Activated T-helper 2 cell treated with anti-CD3 and anti-CD28 coated beads, Interferon-gamma antibody, Interleukin-2, Interleukin-4, amounts not matched to agents 10 μg/mL and 5 μg/mL and 100 μg/mL, durations not matched to agents 14 hours and 24 hours and 36 hours (primary cell): ENCODE measurements at regions not wholly inside any gene's neighbourhood (a gene's known extent, or its start where the extent isn't known, plus 50 kb on each side); places are given as distances from the start of the nearest gene placed in this dataset.
"Not testable (repeated sequence)": the region's sequence is repeated elsewhere in the genome, so short reads cannot be mapped to it uniquely, and the experiment has no call there.

Experiments used
- DNase-seq: peaks from one replicate; pipeline ENCODE4 v3.0.0; 2021; ENCODE audit warnings: low spot score
- H3K27ac Mint-ChIP-seq: one replicate; pipeline ENCODE4 v1.8.0; 2021; ENCODE audit warnings: mixed read lengths
- H3K27me3 Mint-ChIP-seq: one replicate; pipeline ENCODE4 v1.8.0; 2021; ENCODE audit warnings: low read depth, mixed read lengths
- H3K36me3 Mint-ChIP-seq: one replicate; pipeline ENCODE4 v1.8.0; 2021; ENCODE audit warnings: low read depth, mixed read lengths
- H3K4me1 Mint-ChIP-seq: one replicate; pipeline ENCODE4 v1.8.0; 2021; ENCODE audit warnings: low read depth, mixed read lengths
- H3K4me3 Mint-ChIP-seq: one replicate; pipeline ENCODE4 v1.8.0; 2021; ENCODE audit warnings: low read depth, mild to moderate bottlenecking, moderate library complexity, mixed read lengths
- H3K9me3 Mint-ChIP-seq: one replicate; pipeline ENCODE4 v1.8.0; 2021; ENCODE audit warnings: mixed read lengths
- intact Hi-C: fragments of 100-400 bp; cut with micrococcal nuclease; formaldehyde crosslinking; loops from one replicate; pipeline ENCODE4 v1.15.1; 2023

DNA sequence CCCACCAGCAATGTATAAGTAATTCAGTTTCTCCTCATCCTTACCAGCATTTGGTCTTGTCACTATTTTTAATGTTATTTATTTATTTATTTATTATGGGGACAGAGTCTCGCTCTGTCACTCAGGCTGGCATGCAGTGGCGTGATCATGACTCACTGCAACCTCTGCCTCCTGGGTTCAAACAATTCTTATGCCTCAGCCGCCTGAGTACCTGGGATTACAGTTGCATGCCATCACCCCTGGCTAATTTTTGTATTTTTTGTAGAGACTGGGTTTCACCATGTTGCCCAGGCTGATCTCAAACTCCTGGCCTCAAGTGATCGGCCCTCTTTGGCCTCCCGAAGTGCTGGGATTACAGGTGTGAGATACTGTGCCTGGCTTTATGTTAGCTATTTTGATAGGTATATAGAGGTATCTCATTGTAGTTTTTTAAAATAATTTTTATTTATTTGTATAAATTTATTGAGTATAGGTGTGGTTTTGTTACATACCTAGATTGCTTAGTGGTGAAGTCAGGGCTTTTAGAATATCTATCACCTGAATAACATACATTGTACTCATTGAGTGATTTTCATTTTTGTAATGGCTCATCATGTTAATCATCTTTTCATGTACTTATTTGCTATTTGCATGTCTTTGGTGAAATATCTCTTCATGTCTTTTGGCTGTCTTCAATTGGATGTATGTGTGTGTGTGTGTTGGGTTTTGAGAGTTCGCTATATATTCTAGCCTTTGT is 53.3 kb downstream of the TANC2 start:
- Mint-ChIP-seq H3K36me3 (no peaks in the 10 kb centered on the region), H3K9me3 (no peaks in the 10 kb centered on the region), H3K4me1 (no peaks in the 10 kb centered on the region), H3K27ac (no peak overlapping the region), H3K4me3 (no peak overlapping the region), H3K27me3 (peaks cover 4% of the 10 kb centered on the region)
- DNase-seq, result no peak
- intact Hi-C loops, result no loop called here

DNA sequence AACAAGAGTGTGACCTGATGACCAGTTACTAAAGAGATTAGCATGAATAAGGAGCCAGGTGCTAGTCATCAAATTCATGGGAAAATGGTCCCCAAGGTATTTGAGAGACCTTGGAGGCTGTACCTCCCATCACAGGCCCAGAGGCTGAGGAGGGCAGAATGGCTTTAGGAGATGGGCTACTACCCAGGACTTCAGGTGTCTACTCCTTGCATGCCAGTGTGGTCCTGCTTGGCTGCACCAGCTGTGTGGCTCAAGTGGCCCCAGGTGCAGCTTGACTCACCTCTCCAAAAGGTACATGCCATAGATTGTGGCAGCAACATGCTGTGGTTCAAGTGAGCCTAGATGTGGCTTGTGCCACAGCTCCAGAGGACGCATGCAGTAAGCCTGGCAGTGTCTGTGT is 56.5 kb downstream of the TANC2 start:
- Mint-ChIP-seq H3K27me3 (no peaks in the 10 kb centered on the region), H3K9me3 (no peaks in the 10 kb centered on the region), H3K4me3 (no peak overlapping the region), H3K36me3 (no peaks in the 10 kb centered on the region), H3K4me1 (no peaks in the 10 kb centered on the region), H3K27ac (no peak overlapping the region)
- no peak for DNase-seq
- intact Hi-C loops, result no loop called here

DNA sequence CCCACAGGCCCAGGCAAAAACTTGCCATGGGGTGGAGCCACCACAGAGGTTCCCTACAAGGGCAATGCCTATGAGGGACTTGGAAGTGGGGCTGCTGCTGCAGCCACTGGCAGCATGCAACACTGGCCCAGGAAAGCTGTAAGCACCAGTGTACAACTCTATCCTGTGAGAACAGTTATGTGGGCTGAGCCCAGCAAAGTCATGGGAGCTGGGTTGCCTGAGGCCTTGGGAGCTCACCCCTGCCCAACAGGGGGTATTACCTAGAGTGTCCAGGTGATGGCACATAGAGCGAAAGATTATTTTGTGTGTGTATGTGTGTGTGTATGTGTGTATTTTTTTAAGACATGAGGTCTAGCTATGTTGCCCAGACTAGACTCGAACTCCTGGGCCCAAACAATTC is 57.0 kb downstream of the TANC2 start:
- DNase-seq, result no peak
- intact Hi-C loops, result no loop called here

DNA sequence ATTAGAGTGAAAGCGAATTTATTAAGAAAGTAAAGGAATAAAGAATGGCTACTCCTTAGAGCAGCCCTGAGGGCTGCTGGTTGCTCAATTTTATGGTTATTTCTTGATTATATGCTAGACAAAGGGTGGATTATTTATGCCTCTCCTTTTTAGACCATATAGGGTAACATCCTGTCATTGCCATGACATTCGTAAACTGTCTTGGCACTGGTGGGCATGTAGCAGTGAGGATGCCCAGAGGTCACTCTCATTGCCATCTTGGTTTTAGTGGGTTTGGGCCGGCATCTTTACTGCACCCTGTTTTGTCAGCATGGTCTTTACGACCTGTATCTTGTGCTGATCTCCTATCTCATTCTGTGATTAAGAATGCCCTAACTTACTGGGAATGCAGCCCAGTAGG is 58.2 kb downstream of the TANC2 start:
- H3K9me3 Mint-ChIP-seq, result no peaks in the 10 kb centered on the region
- H3K36me3 Mint-ChIP-seq, result no peaks in the 10 kb centered on the region
- no peaks in the 10 kb centered on the region for H3K4me1 Mint-ChIP-seq
- no peak overlapping the region for H3K27ac Mint-ChIP-seq
- H3K4me3 Mint-ChIP-seq, result no peak overlapping the region
- peaks cover 3% of the 10 kb centered on the region for H3K27me3 Mint-ChIP-seq
- DNase-seq, result no peak
- intact Hi-C loops, result no loop called here

More for the DNA sequence above, 57.0 kb downstream of the TANC2 start:
- Mint-ChIP-seq H3K9me3 (no peaks in the 10 kb centered on the region), H3K36me3 (no peaks in the 10 kb centered on the region), H3K27ac (no peak overlapping the region), H3K27me3 (no peaks in the 10 kb centered on the region), H3K4me1 (no peaks in the 10 kb centered on the region), H3K4me3 (no peak overlapping the region)

DNA sequence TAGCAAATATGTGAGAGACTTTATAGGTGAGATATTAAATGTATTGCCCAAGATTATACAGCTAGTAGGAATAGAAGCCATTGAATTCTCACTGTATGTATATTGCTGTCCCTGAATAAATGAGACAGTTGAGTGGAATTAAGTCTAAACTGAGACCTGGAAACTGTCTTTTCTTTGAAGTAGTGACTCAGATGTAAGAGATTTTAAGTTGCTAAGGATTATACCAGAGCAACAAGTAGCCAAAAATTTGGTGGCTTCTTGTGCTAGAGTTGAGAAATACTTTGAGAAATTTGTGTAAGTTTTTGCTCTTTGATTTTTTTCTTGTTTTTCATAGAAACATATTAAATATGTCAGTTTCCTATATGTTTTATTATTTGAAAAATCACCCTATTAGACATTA is 58.7 kb downstream of the TANC2 start:
- intact Hi-C loops, result no loop called here
- H3K27ac Mint-ChIP-seq, result no peak overlapping the region
- DNase-seq, result no peak

DNA sequence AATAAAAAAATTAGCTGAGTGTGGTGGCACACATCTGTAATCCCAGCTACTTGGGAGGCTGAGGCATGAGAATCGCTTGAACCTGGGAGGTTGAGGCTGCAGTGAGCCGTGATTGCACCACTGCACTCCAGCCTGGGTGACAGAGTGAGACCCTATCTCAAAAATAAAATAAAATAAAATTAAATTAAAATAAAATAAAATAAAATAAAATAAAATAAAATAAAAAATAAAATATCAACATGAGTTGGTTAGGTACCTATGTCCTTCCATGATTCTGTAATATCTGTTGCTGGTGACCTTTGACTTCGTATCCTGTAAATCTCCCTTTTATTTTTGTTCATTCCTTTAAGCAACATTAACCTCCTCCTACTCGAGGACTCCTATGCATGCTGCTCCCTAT is 59.6 kb downstream of the TANC2 start:
- DNase-seq, H3K27ac Mint-ChIP-seq, H3K27me3 Mint-ChIP-seq, H3K4me1 Mint-ChIP-seq, H3K36me3 Mint-ChIP-seq, intact Hi-C loops, H3K9me3 Mint-ChIP-seq, H3K4me3 Mint-ChIP-seq: not testable (repeated sequence)

More for the DNA sequence above, 58.7 kb downstream of the TANC2 start:
- Mint-ChIP-seq H3K4me1 (no peaks in the 10 kb centered on the region), H3K9me3 (no peaks in the 10 kb centered on the region), H3K4me3 (no peak overlapping the region), H3K27me3 (peaks cover 6% of the 10 kb centered on the region), H3K36me3 (no peaks in the 10 kb centered on the region)

DNA sequence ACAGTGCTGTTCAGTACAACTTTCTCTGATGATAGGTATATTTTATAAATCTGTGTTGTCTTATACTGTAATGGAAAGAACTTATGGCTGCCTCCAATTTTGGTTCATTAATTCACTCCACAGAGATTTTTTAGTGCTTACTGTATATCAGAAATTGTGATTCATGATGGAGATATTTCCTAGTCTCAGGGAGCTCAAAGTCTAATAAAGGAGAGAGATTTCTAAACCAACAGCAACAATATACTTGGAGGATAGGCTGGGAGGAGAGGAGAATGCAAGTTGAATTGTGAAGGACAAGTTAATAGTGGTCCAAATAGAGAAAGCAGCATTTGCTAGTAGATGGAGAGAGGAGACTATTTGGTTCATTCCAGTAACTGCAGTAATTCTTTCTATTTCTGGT is 63.5 kb downstream of the TANC2 start:
- no peaks in the 10 kb centered on the region for H3K9me3 Mint-ChIP-seq
- no peaks in the 10 kb centered on the region for H3K36me3 Mint-ChIP-seq
- DNase-seq, result no peak
- H3K4me3 Mint-ChIP-seq, result no peak overlapping the region
- peaks cover 8% of the 10 kb centered on the region for H3K27me3 Mint-ChIP-seq
- H3K27ac Mint-ChIP-seq, result no peak overlapping the region
- no peaks in the 10 kb centered on the region for H3K4me1 Mint-ChIP-seq
- intact Hi-C loops, result no loop called here

DNA sequence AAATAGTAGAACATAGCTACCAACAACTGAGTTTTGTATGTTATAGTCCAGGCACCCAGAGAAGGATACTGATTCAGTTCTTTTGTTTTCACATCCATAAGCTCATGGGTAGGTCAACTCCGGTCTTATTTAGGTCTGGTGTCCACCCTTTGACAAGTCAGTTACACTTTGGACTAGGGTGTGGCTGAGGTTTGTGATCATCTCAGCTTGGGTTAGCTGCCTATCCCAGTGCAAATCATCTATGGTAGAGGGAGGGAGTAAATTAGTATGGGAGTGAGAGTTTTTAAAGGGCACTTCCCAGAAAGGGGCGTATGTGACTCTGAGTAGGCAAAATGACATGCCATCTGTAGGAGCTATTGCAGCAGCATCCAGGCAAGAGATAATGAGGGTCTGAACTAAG is 66.1 kb downstream of the TANC2 start:
- no peaks in the 10 kb centered on the region for H3K36me3 Mint-ChIP-seq
- H3K9me3 Mint-ChIP-seq, result no peaks in the 10 kb centered on the region
- no peak overlapping the region for H3K27ac Mint-ChIP-seq
- peaks cover 8% of the 10 kb centered on the region for H3K27me3 Mint-ChIP-seq
- no peak for DNase-seq
- peaks cover 2% of the 10 kb centered on the region for H3K4me1 Mint-ChIP-seq
- H3K4me3 Mint-ChIP-seq, result no peak overlapping the region
- intact Hi-C loops, result no loop called here

DNA sequence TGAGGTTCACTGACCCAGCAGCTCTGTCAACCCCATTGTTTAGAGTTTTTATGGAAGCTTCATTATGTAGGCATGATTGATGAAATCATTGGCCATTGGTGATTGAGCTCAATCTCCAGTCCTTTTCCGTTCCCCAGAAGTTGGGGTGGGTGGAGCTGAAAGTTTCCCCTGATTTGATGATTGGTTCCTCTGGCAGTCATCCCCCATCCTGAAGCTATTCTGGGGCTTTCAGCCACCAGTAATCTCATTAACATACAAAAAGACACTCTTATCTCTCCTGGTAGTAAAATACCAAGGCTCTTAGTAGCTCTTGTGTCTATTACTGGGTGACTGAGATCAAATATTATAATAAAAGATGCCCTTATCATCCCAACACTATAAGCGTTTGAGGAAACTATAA is 67.1 kb downstream of the TANC2 start:
- Mint-ChIP-seq H3K9me3 (no peaks in the 10 kb centered on the region), H3K27me3 (peaks cover 8% of the 10 kb centered on the region), H3K4me3 (no peak overlapping the region), H3K4me1 (peaks cover 2% of the 10 kb centered on the region), H3K36me3 (no peaks in the 10 kb centered on the region), H3K27ac (no peak overlapping the region)
- intact Hi-C loops, result no loop called here
- DNase-seq, result no peak

DNA sequence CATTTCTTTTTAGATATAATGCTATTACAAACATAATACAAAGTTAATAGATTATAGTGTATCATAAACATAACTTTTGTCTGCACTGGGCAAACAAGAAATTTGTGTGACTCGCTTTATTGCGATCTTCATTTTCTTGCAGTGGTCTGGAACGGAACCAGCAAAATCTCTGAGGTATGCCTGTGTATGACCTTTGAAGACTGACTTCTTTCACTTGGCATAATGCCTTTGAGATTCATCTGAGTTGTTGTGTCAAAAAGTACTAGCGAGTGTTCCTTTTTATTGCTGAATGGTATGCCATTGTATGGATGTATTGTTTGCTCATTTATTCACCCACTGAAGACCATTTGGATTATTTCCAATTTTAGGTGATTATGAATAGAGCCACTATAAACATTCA is 69.2 kb downstream of the TANC2 start:
- DNase-seq, result no peak
- Mint-ChIP-seq H3K9me3 (no peaks in the 10 kb centered on the region), H3K27me3 (peaks cover 3% of the 10 kb centered on the region), H3K36me3 (no peaks in the 10 kb centered on the region), H3K4me1 (peaks cover 2% of the 10 kb centered on the region), H3K4me3 (no peak overlapping the region), H3K27ac (no peak overlapping the region)
- intact Hi-C loops, result no loop called here

DNA sequence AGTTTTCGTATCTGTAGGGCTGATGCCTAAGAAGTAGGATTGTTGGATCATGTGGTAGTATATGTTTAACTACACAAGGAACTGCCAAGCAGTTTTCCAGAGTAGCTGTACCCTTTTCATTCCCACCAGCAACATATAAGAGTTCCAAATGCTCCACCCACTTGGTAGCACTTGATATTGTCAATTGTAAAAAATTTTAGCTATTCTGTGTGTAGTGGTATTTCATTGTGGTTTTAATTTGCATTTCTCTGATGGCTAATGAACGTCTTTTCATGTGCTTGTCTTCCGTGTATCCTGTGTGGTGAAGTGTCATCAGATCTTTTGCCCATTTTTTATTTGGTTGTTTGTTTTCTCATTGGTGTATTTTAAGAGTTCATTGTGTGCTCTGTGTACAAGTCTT is 69.7 kb downstream of the TANC2 start:
- Mint-ChIP-seq H3K27ac (no peak overlapping the region), H3K4me1 (peaks cover 2% of the 10 kb centered on the region), H3K27me3 (peaks cover 3% of the 10 kb centered on the region), H3K36me3 (no peaks in the 10 kb centered on the region), H3K9me3 (no peaks in the 10 kb centered on the region), H3K4me3 (no peak overlapping the region)
- no peak for DNase-seq
- intact Hi-C loops, result no loop called here

DNA sequence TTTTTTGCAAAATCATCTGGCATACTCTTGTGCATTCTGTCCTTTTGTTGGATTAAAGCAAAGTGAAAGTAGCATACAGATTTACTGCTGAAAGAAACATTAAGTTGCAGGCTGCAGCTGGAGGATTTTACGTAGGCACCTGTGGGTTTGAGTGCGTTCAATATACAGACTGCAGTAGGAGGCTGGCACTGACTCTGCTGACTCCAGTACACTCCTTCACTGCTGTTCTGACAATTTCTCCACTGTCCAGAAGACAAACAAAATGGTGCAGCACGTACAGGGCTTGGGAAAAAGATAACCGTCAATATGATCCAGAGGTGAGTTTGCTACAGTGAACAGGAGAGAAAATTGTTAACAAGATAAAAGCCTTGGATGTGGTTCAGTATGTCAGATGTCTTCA is 73.3 kb downstream of the TANC2 start:
- peaks cover 2% of the 10 kb centered on the region for H3K4me1 Mint-ChIP-seq
- peaks cover 7% of the 10 kb centered on the region for H3K27me3 Mint-ChIP-seq
- no peak overlapping the region for H3K4me3 Mint-ChIP-seq
- H3K9me3 Mint-ChIP-seq, result no peaks in the 10 kb centered on the region
- no peaks in the 10 kb centered on the region for H3K36me3 Mint-ChIP-seq
- H3K27ac Mint-ChIP-seq, result no peak overlapping the region
- DNase-seq, result no peak
- intact Hi-C loops, result no loop called here

DNA sequence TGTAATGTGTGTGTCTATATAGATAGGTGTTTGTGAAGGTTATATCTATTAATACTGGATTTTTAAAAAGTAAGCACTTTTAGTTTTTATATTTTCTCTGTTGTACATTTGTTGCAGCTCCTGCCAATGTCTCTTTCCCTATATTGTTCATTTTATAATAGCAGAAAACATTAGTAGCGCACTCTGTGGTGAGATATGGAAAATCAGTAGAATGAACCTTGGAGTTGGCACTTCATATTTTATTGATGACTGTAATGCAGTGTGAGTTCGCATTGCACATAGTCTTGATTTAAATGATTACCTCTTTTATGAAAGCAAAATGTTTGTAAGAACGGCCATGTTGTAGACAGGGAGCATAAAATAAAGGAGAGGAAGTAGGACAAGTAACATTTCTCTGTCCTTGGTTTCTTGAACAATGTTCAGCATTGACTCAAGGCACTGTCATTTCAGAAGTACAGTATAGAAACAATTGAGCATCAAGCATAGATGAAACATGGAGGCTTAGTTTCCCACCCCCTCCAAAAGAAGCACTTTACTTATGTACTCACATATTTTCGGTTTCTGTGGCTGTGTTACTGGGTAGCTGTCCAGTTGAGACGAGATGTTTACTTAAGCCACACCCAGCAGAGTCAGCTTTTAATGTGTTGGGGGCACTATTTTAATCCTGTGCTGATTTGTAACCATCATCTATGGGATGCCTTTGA is 74.0 kb downstream of the TANC2 start:
- H3K9me3 Mint-ChIP-seq, result no peaks in the 10 kb centered on the region
- peaks cover 2% of the 10 kb centered on the region for H3K4me1 Mint-ChIP-seq
- intact Hi-C loops, result no loop called here
- peaks cover 8% of the 10 kb centered on the region for H3K27me3 Mint-ChIP-seq
- DNase-seq, result no peak
- no peak overlapping the region for H3K4me3 Mint-ChIP-seq
- no peak overlapping the region for H3K27ac Mint-ChIP-seq
- H3K36me3 Mint-ChIP-seq, result no peaks in the 10 kb centered on the region
